Activated T-cell treated with anti-CD3 and anti-CD28 coated beads, Interleukin-2, amount 50 U/mL, for 1 hour (primary cell): ENCODE measurements at regions not wholly inside any gene's neighbourhood (a gene's known extent, or its start where the extent isn't known, plus 50 kb on each side); places are given as distances from the start of the nearest gene placed in this dataset.

Experiments used
- DNase-seq: peaks from one replicate; pipeline ENCODE4 v3.0.0-alpha.2; 2020

GRCh38 chr2:3059141-3059925, 318.3 kb downstream of the EIPR1 start:
- DNase-seq, result no peak

GRCh38 chr2:3054066-3054465, 323.6 kb downstream of the EIPR1 start:
- DNase-seq, result no peak

- DNase-seq, result no peak
These were observed 326.4 kb downstream of the EIPR1 start for GRCh38 chr2:3051266-3051665.

GRCh38 chr2:3046170-3046865, 331.3 kb downstream of the EIPR1 start:
- no peak for DNase-seq

GRCh38 chr2:3045318-3045921, 332.2 kb downstream of the EIPR1 start:
- no peak for DNase-seq

- DNase-seq, result no peak
These were observed 332.9 kb downstream of the EIPR1 start for GRCh38 chr2:3044587-3045317.

GRCh38 chr2:3043726-3044125, 333.9 kb downstream of the EIPR1 start:
- no peak for DNase-seq

- DNase-seq, result no peak
These were observed 334.7 kb downstream of the EIPR1 start for GRCh38 chr2:3042601-3043585.

GRCh38 chr2:3041841-3042600, 335.6 kb downstream of the EIPR1 start:
- DNase-seq, result no peak

GRCh38 chr2:3041246-3041645, 336.4 kb downstream of the EIPR1 start:
- DNase-seq, result no peak

- no peak for DNase-seq
These were observed 337.0 kb downstream of the EIPR1 start for GRCh38 chr2:3040496-3041140.

- no peak for DNase-seq
These were observed 337.6 kb downstream of the EIPR1 start for GRCh38 chr2:3040066-3040428.

- DNase-seq, result no peak
These were observed 338.2 kb downstream of the EIPR1 start for GRCh38 chr2:3039188-3040065.

GRCh38 chr2:3038636-3039035, 339.0 kb downstream of the EIPR1 start:
- DNase-seq, result no peak

- DNase-seq, result no peak
These were observed 340.1 kb downstream of the EIPR1 start for GRCh38 chr2:3037196-3038194.

GRCh38 chr2:3036432-3037125, 341.0 kb downstream of the EIPR1 start:
- no peak for DNase-seq

GRCh38 chr2:3035385-3036050, 342.1 kb downstream of the EIPR1 start:
- DNase-seq, result no peak
